GM21367 (cell line): ENCODE measurements at regions not wholly inside any gene's neighbourhood (a gene's known extent, or its start where the extent isn't known, plus 50 kb on each side); places are given as distances from the start of the nearest gene placed in this dataset.
"Not testable (repeated sequence)": the region's sequence is repeated elsewhere in the genome, so short reads cannot be mapped to it uniquely, and the experiment has no call there.

Source experiments
- ATAC-seq: cut with Tn5 transposase; IDR thresholded peaks from one replicate; pipeline ENCODE4 v1.9.1; 2021; ENCODE audit not compliant: unreplicated experiment

DNA sequence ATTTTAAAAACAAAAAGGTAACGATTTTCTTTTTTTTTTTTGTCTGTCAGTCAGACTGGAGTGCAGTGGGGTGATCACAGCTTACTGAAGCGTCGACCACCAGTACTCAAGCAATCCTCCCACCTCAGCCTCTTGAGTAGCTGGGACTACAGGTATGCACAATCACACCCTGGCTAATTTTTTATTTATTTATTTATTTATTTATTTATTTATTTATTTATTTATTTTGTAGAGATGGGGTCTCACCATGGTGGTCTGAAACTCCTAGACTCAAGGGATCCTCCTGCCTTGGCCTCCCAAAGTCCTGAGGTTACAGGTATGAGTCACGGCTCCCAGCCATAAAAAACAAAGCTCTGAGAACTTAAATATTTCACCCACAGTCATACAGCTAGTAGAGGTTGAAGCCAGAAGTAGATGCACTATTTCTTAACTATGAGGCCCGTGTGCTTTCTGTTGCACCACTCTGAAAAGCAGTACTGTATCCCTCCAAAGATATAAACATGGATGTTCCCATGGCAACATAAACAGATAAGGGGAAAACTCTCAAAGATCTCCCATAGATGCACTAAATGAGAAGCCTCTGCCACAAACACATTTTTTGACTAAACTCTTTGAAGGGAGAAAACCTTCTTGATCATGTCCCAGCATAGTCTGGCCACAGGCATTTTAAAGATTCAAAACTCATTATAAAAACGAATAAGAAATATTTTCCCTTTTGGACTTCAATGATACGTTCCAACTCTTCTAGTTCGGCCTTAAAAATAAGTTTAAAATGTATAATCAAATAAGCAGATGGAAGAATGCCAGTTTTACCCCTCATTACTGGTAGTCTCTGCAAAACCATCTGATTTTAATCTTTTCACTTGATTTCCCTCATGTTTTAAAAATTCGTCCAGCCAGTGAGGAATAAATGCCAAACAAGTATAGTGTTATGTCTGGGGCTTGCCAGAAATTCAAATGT, 162.3 kb upstream of the ARHGEF26 start:
- no peak for ATAC-seq

DNA sequence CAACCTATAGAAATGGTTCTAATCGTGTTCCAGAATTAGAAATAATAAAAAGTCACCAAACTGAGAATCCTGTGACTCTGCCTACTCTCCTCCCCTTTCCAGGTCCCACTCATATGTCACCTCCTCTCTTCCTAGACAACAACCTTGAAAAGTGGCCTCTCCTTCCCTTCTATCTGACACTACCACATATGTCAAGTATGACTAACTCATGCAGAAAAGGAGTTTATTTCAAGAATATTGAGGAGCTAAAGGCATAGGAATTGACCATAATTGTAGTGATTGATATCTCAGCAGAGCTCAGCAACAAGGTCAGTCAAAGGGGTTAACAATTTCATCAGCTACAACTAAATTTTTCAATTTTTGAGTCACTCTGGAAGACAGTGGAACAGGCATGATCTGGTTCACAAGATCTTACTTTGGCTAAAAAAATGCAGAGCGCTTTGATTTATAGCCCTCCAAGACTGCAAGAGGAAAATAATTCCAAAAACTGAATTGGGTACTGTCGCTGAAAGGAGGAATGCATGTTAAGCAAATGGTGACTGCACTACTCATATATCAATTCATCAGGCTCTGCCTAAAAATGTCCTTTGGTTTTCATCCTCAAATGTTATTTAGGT, 160.6 kb upstream of the ARHGEF26 start:
- ATAC-seq: no peak

DNA sequence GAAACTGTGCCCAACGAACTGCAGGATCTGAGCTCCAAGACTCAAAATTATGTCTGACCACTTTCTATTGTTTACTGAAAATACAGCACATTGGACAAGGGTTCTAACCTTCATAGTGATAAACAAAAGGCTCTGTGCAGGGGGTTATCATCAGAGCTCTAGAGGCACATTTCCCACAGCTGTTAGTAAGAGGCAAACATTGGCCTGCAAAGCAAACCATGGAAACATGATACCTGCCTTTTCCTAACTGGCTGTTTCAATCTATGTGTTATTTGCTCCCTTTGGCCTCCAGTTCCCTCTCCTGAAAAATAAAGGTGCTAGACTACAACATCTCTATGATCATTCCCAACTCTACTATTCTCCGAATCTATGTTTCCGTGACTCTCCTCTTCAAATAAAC, 159.7 kb upstream of the ARHGEF26 start:
- ATAC-seq: no peak

DNA sequence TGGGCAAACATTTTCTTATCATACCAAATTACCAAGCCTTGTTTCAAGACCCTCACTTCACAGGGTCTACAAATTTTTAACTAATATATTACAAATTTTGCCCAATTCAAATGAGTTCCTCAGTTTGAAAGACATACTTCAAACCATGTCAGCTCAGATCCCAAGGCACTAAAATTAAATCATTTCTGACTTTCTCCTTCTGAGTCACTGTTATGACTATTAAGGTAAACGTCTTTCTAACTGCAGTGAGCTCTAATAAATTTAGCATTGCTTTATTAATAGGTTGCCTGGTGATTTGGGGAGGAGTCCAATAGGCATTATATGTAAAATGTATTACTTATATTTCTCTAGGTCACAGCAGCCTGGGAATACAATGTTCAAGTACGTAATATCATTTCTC, 158.2 kb upstream of the ARHGEF26 start:
- ATAC-seq: no peak

DNA sequence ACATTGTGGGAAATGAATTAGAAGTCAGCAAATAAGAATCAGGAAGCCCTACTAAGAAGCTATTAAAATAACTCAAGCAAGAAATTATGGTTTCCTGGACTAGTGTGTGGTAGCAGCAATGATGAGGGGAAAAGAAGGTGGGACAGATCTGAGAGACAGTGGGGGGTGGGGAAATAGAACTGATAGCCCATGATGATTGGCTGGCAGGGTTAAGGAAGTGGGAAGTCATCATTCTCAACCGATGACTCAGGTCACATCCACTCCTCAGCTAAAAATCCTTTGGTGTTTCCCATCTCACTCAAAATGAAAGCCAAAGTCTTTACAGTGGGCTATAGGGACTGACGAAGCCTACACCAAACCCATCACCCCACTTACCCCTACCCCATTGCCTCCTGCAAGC, 153.9 kb upstream of the ARHGEF26 start:
- ATAC-seq: no peak

DNA sequence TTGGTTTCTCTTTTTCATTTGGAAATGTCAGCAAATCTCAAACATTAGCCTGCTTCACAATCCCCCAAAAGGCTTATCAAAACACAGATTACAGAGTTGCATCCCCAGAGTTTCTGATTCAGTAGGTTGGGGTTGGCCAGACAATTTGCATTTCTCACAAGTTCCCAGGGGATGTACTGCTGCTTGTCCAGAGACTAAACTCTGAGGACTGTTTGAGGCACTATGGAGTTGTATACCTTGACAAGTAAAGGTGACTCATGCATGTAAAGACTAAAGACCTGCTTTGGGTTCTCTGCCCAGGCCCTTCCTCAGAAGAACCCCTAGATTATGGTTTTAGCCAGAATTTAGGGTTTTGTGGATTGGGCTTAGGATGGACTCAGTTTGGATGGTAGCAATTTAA, 151.1 kb upstream of the ARHGEF26 start:
- ATAC-seq: no peak

DNA sequence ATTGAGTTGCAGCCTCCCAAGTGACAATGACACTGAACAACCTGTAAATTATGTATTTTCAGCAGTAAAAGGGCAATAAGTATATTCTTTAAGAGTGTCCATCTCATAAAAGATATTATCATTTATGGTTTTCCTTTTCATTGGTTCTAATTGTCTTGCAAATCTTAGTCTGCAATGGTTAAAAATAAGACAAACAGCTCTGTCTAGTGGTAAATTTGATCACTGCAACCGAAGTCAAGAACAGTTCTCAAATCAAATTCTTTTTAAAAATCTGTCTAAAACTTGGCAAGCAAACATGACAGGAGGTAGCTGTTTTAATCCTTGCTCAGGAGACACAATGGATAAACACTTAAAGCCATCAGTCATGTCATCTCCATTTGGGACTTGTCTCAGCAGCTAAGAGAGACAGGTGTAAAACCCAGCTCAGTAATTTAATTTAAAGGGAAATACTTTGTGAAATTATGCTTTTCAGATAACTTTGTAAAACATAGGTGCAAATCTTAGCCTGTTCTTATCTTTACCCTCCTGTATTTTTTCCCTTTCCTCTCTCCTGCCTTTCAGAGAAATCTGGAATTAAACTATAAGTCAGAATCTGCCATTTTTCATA, 150.3 kb upstream of the ARHGEF26 start:
- ATAC-seq: no peak

DNA sequence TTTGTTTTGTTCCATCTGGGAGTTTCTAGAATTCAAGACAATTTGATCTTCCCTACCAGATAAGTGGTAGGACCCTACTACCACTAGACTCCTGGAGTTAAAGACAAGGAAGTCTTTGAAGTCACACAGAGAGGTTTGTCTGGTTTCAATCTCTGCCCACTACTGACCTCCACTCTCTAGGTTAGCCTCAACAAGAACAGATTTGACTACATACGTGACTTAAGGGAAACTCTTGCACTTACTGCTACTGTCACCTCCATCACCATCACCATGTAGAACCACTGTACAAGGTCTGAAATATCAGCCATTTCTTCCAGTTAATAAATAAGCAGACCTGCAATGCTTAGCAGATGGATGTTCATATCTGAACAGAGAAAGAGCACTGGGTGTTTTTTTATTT, 148.3 kb upstream of the ARHGEF26 start:
- peak; percentile 42 for ATAC-seq

DNA sequence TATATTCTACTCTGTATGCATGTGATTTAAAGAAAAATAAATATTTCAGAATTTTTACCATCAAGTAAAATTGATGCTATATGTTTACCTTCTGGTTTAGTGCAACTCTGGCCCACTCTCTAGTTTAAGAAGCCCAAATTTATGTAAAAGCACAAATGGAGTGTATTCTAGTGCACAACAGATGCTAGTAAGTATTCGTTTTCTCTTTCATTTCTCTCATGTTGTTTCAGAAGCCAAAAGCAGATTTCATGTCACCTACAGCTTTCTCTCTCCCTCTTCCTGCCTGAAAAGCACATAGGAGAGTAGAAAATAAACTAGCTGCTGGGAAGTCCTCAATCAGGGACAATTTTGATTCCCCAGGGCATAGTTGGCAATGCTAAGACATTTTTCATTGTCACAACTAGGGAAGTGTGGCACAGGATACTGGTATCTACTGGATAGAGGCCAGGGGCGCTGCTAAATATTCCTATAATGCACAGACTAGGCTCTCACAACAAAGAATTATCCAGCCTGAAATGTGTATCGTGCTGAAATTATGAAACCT, 147.4 kb upstream of the ARHGEF26 start:
- ATAC-seq: peak; percentile 50

DNA sequence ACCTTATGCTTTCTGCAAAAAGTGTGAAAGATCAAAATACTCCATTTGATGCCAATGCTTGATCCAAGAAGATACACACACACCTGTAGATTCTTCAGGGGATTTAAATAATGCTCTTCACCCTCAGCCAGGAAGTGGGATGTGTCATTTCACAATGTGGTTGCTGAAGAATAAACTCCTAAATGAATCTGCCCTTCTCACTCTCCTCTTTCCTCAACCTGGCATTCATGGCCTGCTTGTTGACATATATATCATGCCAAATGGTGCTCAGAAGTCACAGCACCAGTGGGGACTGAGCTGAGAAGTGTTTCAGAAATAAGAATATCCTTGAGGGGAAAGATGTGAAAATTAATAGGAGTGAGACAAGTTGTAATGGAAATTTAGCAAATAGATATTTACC, 146.6 kb upstream of the ARHGEF26 start:
- ATAC-seq: no peak

DNA sequence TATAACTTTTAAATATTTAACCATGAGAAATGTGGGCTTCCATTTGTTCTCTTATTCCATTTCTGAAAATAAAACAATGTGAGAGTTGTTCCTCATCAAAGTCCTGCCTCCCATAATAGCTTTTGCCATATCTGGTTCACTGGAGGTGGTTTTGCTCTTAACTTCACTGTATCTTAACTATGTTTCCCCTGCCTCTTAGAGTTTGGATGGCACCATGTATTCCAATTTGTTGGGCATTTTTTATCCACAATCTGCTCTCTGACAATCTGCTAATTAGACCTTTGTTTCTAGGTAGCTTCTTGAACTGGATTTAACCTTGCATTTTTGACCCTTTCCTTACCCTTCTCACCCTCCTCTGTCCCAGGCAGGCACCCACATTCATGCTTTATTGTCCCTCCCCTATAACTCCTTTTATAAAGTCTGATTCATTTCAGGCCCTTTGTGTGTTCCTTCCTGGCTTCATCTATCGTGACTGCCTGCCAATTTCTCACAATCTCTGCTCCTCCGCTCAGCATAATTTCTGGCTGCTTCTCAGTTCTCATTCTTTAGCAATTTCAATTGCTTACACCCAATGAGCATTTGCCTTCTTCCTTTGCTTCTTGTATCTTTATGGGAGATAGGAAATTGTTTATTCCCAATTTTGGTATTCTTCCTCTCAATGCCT, 144.2 kb upstream of the ARHGEF26 start:
- no peak for ATAC-seq

DNA sequence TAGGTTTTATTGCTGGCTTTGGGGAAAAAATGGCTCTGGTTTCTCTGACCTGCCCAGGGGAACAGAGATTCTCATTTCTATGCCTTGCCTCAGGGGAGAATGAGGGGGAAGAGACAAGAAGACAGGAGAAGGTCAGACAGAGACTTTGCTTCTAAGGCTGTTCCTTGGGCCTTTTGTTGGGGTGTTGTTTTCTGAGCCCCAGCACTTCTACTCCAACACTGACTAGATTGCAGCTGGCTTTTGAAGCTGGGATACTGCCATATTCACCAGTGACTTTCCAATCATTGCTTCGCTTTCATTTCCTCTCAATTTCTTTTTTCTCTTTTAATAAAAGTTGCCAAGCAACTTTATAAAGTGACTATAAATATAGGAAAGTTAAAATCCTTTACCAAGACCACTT, 143.2 kb upstream of the ARHGEF26 start:
- no peak for ATAC-seq

DNA sequence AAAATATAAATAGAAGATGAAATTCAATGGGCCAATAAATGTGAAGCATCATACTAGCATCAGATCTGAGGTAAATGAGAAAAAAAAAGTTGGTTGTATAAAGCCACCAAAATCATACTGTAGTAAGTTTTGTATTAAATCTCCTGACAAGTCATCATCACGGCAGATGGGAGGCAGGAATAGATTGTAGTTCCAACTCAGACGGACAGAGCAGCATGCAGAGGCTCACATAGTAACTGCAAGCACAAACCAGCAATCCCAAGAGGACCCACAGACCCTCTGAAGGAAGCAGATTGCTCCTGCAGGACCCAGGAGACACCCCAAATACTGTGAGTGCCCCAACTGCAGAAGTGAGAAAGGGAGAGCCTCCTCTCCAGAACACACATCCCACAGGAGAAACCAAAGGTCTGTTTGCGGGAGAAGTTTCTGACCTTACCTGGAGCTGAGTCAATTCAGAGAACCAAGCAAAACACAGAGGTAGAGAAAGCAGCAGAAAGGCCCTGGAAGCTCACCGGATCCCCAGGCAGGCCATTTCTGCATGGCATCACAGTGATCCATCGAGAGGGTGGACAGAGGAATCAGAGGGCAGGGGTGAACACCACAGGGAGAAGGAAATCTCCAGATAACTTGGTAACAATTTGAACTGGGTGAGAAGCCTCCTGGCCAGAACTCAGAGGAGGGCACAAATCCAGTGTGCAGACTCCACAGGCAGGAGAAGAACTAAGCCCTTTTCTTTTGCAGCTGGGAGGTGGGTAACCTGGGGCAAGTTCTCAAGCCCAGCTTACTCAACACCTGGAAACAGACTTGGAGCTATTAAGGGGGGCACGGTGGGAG, 141.6 kb upstream of the ARHGEF26 start:
- no peak for ATAC-seq

DNA sequence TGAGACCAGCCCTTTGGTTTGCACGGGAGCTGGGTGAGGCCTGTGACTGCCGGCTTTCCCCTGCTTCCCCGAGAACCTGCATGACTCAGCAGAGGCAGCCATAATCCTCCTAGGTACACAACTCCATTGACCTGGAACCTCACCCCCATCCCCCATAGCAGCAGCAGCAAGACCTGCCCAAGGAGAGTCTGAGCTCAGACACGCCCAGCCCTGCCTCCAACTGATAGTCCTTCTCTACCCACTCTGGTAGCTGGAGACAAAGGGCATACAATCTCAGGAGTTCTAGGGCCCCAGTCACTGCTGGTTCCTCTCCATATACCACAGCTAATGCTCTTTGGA, 141.0 kb upstream of the ARHGEF26 start:
- no peak for ATAC-seq

DNA sequence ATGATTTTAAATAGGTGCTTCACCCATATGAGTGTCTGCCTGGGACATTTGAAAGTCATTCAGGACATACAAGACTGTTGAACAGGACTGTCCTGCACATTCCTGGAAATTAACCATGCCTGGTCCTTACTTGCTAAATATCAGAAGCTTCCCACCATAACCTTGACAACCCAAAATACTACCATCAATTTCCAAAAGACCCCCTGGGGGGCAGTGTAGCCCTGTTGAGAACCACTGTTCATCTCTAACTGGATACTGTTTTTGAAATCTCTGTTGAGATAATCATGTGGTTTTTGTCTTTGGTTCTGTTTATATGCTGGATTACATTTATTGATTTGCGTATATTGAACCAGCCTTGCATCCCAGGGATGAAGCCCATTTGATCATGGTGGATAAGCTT, 123.8 kb upstream of the ARHGEF26 start:
- ATAC-seq: not testable (repeated sequence)

DNA sequence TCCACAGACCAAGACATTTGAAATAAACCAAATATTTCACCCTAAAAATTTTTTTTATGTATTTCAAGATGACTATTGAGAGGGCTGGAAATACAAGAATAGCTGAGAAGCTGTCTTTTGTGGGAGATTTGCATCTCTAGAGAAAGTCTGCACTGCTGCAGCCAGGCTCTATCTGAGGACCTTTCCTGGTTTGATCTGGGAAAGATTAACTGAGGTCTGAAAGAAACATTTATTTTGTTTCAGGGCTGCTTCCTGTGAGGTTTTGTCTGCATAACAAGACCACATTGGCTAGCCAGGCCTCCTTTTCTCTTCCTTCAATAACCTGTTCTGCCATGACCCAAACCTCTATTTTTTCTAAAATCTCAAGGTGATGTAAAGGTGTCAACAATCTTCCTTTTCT, 117.5 kb upstream of the ARHGEF26 start:
- no peak for ATAC-seq

DNA sequence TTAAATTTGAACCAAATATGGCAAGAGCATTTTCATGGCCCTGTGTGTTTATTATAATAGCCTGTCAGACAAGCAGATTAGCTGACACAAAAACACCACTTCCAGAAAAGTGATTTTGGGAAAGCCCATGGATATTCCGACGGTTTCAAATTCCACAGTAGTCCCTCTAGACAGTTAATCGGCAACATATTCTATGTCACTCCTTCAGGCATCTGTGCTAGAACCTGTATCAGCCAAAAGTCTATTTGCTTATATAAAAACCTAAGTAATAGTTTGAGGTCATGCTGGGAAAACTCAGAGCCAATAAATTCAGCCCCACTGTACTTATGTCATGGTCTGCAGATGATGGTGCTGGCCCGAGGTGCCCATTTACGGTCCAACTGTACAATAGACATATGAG, 110.2 kb upstream of the ARHGEF26 start:
- no peak for ATAC-seq

DNA sequence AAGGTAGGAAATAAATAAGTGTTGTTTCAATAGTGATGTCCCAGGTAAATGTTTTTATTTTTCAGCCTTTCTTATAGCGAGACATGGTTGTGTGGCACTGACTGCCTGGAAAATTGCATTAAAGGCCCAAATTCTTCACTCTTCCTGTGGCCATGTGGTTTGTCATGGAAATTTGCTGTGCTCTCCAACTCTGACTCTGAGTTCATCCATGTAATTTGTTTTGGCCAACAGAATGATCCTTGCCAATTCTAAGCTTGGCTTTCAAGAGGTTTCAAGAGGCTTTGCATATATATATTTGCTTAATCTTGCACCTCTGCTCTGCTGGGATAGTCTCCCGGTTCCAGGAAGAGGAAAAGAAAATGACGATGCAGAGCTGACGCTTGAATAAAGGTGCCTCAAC, 107.5 kb upstream of the ARHGEF26 start:
- no peak for ATAC-seq

DNA sequence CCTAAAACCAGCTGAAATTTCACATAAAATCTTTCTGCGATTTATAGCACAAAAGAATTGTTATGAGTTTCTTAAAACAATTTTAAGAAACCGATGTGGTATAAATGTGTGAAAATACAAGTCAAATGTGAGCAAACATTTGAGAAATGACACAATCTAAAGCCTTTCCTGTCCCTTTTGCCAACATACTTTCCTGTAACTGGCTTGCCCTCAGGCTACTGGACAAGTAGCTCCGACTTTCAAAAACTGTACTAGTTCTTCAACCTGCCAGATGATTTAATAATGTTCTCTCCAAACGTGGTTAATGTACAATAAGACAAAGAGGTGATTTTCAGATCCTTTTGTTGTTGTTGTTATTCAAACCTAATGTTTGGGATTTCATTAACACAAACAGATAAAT, 105.9 kb upstream of the ARHGEF26 start:
- ATAC-seq: no peak

DNA sequence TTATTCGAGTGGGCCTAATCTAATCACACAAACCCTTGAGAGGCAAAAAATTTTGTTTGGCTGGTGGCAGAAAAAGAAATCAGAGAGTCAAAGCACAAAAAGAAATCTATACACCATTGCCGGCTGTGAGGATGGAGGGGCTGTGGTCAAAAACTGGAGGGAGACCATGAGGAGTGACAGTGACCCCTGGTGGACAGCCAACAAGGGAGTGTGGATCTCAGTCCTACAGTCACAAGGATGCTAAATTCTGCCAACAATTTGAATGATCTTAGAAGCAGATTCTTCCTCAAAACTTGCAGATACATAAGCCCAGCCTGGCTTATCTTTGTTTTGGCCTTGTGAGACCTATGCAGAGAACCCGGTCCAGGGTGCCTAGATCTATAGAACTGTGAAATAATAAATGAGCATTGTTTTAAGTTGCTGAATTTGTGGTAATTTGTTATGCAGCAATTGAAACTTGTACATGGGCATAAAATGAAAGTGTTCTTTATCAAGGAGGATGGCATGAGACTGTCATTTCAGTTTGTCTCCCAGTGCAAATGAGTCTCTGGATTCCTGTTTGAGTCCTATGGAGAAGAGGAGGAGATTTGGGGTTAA, 103.0 kb upstream of the ARHGEF26 start:
- ATAC-seq: peak; percentile 90
